Epithelial cell of prostate (primary cell): ENCODE measurements at regions not wholly inside any gene's neighbourhood (a gene's known extent, or its start where the extent isn't known, plus 50 kb on each side); places are given as distances from the start of the nearest gene placed in this dataset.
"Not testable (repeated sequence)": the region's sequence is repeated elsewhere in the genome, so short reads cannot be mapped to it uniquely, and the experiment has no call there.

Experiments
- DNase-seq: peaks from one replicate; pipeline ENCODE4 v3.0.0-alpha.2; 2011; ENCODE audit warnings: low read depth, low spot score
- H3K27ac ChIP-seq: fragments of 450-650 bp; 2 replicates; pipeline ENCODE4 v1.5.1; 2017; ENCODE audit warnings: mild to moderate bottlenecking

- no peak for DNase-seq
- no peak overlapping the region for H3K27ac ChIP-seq
Measured at GRCh38 chr16:63187638-63188037, 1151.4 kb upstream of the CDH8 start.

GRCh38 chr16:63185235-63185780 is 1149.1 kb upstream of the CDH8 start:
- DNase-seq: no peak
- no peak overlapping the region for H3K27ac ChIP-seq

GRCh38 chr16:63183743-63184142 is 1147.5 kb upstream of the CDH8 start:
- DNase-seq: no peak
- no peak overlapping the region for H3K27ac ChIP-seq

- DNase-seq: no peak
- no peak overlapping the region for H3K27ac ChIP-seq
Measured at GRCh38 chr16:63175313-63175712, 1139.1 kb upstream of the CDH8 start.

- no peak for DNase-seq
- no peak overlapping the region for H3K27ac ChIP-seq
Measured at GRCh38 chr16:63174801-63175200, 1138.6 kb upstream of the CDH8 start.

- no peak overlapping the region for H3K27ac ChIP-seq
- DNase-seq: no peak
Measured at GRCh38 chr16:63171545-63171944, 1135.3 kb upstream of the CDH8 start.

GRCh38 chr16:63169100-63169499 is 1132.9 kb upstream of the CDH8 start:
- H3K27ac ChIP-seq: no peak overlapping the region

GRCh38 chr16:63157818-63158217 is 1121.6 kb upstream of the CDH8 start:
- no peak for DNase-seq
- no peak overlapping the region for H3K27ac ChIP-seq

More at GRCh38 chr16:63169100-63169499, 1132.9 kb upstream of the CDH8 start:
- no peak for DNase-seq

- DNase-seq: no peak
- H3K27ac ChIP-seq: no peak overlapping the region
Measured at GRCh38 chr16:63146251-63146650, 1110.0 kb upstream of the CDH8 start.

GRCh38 chr16:63145411-63145810 is 1109.2 kb upstream of the CDH8 start:
- H3K27ac ChIP-seq: no peak overlapping the region
- no peak for DNase-seq

GRCh38 chr16:63135069-63135468 is 1098.8 kb upstream of the CDH8 start:
- H3K27ac ChIP-seq: no peak overlapping the region
- no peak for DNase-seq

GRCh38 chr16:63131503-63131902 is 1095.3 kb upstream of the CDH8 start:
- no peak for DNase-seq
- no peak overlapping the region for H3K27ac ChIP-seq

GRCh38 chr16:63130942-63131341 is 1094.7 kb upstream of the CDH8 start:
- H3K27ac ChIP-seq: no peak overlapping the region
- no peak for DNase-seq

- DNase-seq: no peak
- H3K27ac ChIP-seq: no peak overlapping the region
Measured at GRCh38 chr16:63129411-63130125, 1093.3 kb upstream of the CDH8 start.

- DNase-seq, H3K27ac ChIP-seq: not testable (repeated sequence)
Measured at GRCh38 chr16:63119905-63120304, 1083.7 kb upstream of the CDH8 start.

GRCh38 chr16:63100082-63100481 is 1063.8 kb upstream of the CDH8 start:
- H3K27ac ChIP-seq: no peak overlapping the region
- no peak for DNase-seq

- DNase-seq: no peak
- no peak overlapping the region for H3K27ac ChIP-seq
Measured at GRCh38 chr16:63096857-63097256, 1060.6 kb upstream of the CDH8 start.

GRCh38 chr16:63092736-63093135 is 1056.5 kb upstream of the CDH8 start:
- no peak overlapping the region for H3K27ac ChIP-seq

GRCh38 chr16:63082101-63082500 is 1045.9 kb upstream of the CDH8 start:
- DNase-seq: no peak
- no peak overlapping the region for H3K27ac ChIP-seq

More at GRCh38 chr16:63092736-63093135, 1056.5 kb upstream of the CDH8 start:
- DNase-seq: no peak

- H3K27ac ChIP-seq: no peak overlapping the region
- DNase-seq: no peak
Measured at GRCh38 chr16:63080746-63081145, 1044.5 kb upstream of the CDH8 start.

- no peak overlapping the region for H3K27ac ChIP-seq
- no peak for DNase-seq
Measured at GRCh38 chr16:63069047-63069446, 1032.8 kb upstream of the CDH8 start.

GRCh38 chr16:63067141-63067540 is 1030.9 kb upstream of the CDH8 start:
- H3K27ac ChIP-seq: no peak overlapping the region
- no peak for DNase-seq
